Liver (tissue), 8 donors: ENCODE measurements at regions not wholly inside any gene's neighbourhood (a gene's known extent, or its start where the extent isn't known, plus 50 kb on each side); places are given as distances from the start of the nearest gene placed in this dataset.

Experiments used
- DNase-seq: peaks from one replicate; pipeline ENCODE4 v3.0.0-alpha.2; 2017; ENCODE audit warnings: low spot score
- H3K27ac ChIP-seq, 2 donors: one replicate each; pipeline ENCODE4 v1.7.0; 2013; ENCODE audit warnings: inconsistent platforms in 2 of 2, low read length in 2 of 2, control low read depth in 1 of 2, low read depth in 1 of 2, mild to moderate bottlenecking in 1 of 2
- H3K27me3 ChIP-seq, 4 donors: one replicate each; pipeline versions ENCODE4 v1.6.1 to v1.7.0; 2013; ENCODE audit warnings: low read length in 3 of 4, inconsistent platforms in 1 of 4, mild to moderate bottlenecking in 1 of 4, moderate library complexity in 1 of 4; ENCODE audit not compliant: control insufficient read depth in 4 of 4, insufficient read depth in 4 of 4
- H3K36me3 ChIP-seq, 4 donors: one replicate each; pipeline versions ENCODE4 v1.6.1 to v1.7.0; 2013; ENCODE audit warnings: low read length in 3 of 4, mild to moderate bottlenecking in 3 of 4, low read depth in 1 of 4, moderate library complexity in 1 of 4; ENCODE audit not compliant: control insufficient read depth in 4 of 4, insufficient read depth in 3 of 4
- H3K4me1 ChIP-seq, 4 donors: one replicate each; pipeline versions ENCODE4 v1.6.1 to v1.7.0; 2013; ENCODE audit warnings: low read length in 3 of 4, mild to moderate bottlenecking in 3 of 4, moderate library complexity in 1 of 4; ENCODE audit not compliant: control insufficient read depth in 4 of 4, insufficient read depth in 4 of 4
- H3K4me3 ChIP-seq, 3 donors: one replicate each; pipeline versions ENCODE4 v1.6.1 to v1.7.0; 2013; ENCODE audit warnings: low read length in 3 of 3, control low read depth in 1 of 3, low read depth in 1 of 3, mild to moderate bottlenecking in 1 of 3
- H3K9ac ChIP-seq, 2 donors: one replicate each; pipeline ENCODE4 v1.7.0; 2013; ENCODE audit warnings: low read length in 2 of 2, mild to moderate bottlenecking in 2 of 2, moderate library complexity in 2 of 2, control low read depth in 1 of 2, low read depth in 1 of 2
- H3K9me3 ChIP-seq, 4 donors: one replicate each; pipeline versions ENCODE4 v1.6.1 to v1.7.0; 2013; ENCODE audit warnings: low read length in 3 of 4; ENCODE audit not compliant: control insufficient read depth in 4 of 4
- EGR1 ChIP-seq, 2 donors: IDR thresholded peaks; 2 replicates each; pipeline ENCODE4 v1.6.1; 2016 to 2018; ENCODE audit warnings: antibody characterized with exemption in 2 of 2, low read depth in 2 of 2
- FOXA1 ChIP-seq: IDR thresholded peaks from 2 replicates; pipeline ENCODE4 v1.6.1; 2016; ENCODE audit warnings: antibody characterized with exemption
- FOXA2 ChIP-seq: IDR thresholded peaks from 2 replicates; pipeline ENCODE4 v1.6.1; 2016; ENCODE audit warnings: antibody characterized with exemption
- GABPA ChIP-seq, 2 donors: IDR thresholded peaks in 1 of 2; conservative IDR thresholded peaks in 1 of 2; 2 replicates each; pipeline ENCODE4 v1.6.1; 2016; ENCODE audit warnings: antibody characterized with exemption in 2 of 2, mild to moderate bottlenecking in 1 of 2, moderate library complexity in 1 of 2
- HNF4A ChIP-seq, 2 donors: conservative IDR thresholded peaks; 2 replicates each; pipeline ENCODE4 v1.6.1; 2016; ENCODE audit warnings: antibody characterized with exemption in 2 of 2, mild to moderate bottlenecking in 2 of 2
- HNF4G ChIP-seq: IDR thresholded peaks from 2 replicates; pipeline ENCODE4 v1.6.1; 2016; ENCODE audit warnings: antibody characterized with exemption
- JUND ChIP-seq, 2 donors: IDR thresholded peaks; 2 replicates each; pipeline ENCODE4 v1.6.1; 2016; ENCODE audit warnings: antibody characterized with exemption in 2 of 2
- NR2F2 ChIP-seq: IDR thresholded peaks from 2 replicates; pipeline ENCODE4 v1.6.1; 2016; ENCODE audit warnings: antibody characterized with exemption
- RAD21 ChIP-seq, 2 donors: IDR thresholded peaks; 2 replicates each; pipeline ENCODE4 v1.6.1; 2016; ENCODE audit warnings: antibody characterized with exemption in 2 of 2, mild to moderate bottlenecking in 2 of 2
- RXRA ChIP-seq, 2 donors: IDR thresholded peaks; 2 replicates each; pipeline ENCODE4 v1.6.1; 2017 to 2018; ENCODE audit warnings: antibody characterized with exemption in 2 of 2, mild to moderate bottlenecking in 1 of 2
- SP1 ChIP-seq: IDR thresholded peaks from 2 replicates; pipeline ENCODE4 v1.6.1; 2018; ENCODE audit warnings: antibody characterized with exemption, mild to moderate bottlenecking
- TAF1 ChIP-seq: conservative IDR thresholded peaks from 2 replicates; pipeline ENCODE4 v1.6.1; 2016; ENCODE audit warnings: antibody characterized with exemption, mild to moderate bottlenecking
- YY1 ChIP-seq: IDR thresholded peaks from 2 replicates; pipeline ENCODE4 v1.6.1; 2016; ENCODE audit warnings: antibody characterized with exemption, mild to moderate bottlenecking
- WGBS: extraction: QIAGEN DNeasy Blood & Tissue Kit; methylation state at CpG from one replicate; pipeline ENCODE4 v1.1.7; 2013; 5-methylcytosine and 5-hydroxymethylcytosine counted together
- TF ChIP-seq, protein P1 (sequence below): IDR thresholded peaks from 2 replicates; pipeline ENCODE4 v1.6.1; 2016; ENCODE audit warnings: antibody characterized with exemption
- TF ChIP-seq, protein P2 (sequence below): fragments of 150-350 bp; IDR thresholded peaks from 2 replicates; pipeline ENCODE4 v1.5.1; 2017; ENCODE audit warnings: improper control_type of control experiment, low read depth, low read length; ENCODE audit not compliant: missing input control
- TF ChIP-seq, protein P3 (sequence below): IDR thresholded peaks from 2 replicates; pipeline ENCODE4 v1.6.1; 2016; ENCODE audit warnings: antibody characterized with exemption
- TF ChIP-seq, protein P4 (sequence below): IDR thresholded peaks from 2 replicates; pipeline ENCODE4 v1.6.1; 2016; ENCODE audit warnings: antibody characterized with exemption
- TF ChIP-seq, protein P5 (sequence below): IDR thresholded peaks from 2 replicates; pipeline ENCODE4 v1.6.1; 2016; ENCODE audit warnings: antibody characterized with exemption, mild to moderate bottlenecking
- donor health status: healthy.
- donor health status: healthy.
- donor health status: healthy.
- donor health status: healthy.
- donor health status: healthy.

DNA sequence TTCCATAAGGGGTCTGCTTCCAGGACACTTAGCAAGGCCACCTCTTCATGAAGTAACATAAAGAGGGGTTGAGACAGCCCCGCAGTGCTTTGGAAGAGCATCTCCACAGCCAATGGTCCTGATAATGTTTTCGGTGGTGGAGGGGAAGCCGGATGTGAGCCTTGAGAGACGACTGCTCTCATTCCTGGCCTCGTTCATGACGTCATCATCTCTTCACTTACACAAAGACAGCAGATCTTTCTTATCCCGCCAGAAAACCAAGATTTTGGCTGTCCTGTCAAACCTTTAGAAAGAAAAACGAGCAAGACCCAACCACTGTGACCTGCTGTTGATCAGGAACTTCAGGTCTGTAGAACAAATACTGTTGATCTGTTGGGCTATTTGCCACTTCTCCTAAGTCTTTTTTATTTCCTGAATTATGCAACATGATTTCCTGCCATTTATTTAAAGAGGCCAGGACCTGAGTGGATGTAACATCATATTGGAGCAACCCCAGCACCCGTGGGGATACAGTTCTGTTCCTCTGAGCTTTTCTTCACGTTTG is 89.0 kb upstream of the IRX2 start:
- TF ChIP-seq YY1 (no peak), FOXA2 (no peak), RXRA (IDR thresholded peaks at IDR 0.05) (no peak), JUND (IDR thresholded peaks at IDR 0.05) (no peak), NR2F2 (no peak), HNF4G (no peak), SP1 (no peak), HNF4A (conservative IDR thresholded peaks at IDR 0.05) (no peak)
- TF ChIP-seq, protein P1, sequence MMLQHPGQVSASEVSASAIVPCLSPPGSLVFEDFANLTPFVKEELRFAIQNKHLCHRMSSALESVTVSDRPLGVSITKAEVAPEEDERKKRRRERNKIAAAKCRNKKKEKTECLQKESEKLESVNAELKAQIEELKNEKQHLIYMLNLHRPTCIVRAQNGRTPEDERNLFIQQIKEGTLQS: no peak
- TF ChIP-seq, protein P2, sequence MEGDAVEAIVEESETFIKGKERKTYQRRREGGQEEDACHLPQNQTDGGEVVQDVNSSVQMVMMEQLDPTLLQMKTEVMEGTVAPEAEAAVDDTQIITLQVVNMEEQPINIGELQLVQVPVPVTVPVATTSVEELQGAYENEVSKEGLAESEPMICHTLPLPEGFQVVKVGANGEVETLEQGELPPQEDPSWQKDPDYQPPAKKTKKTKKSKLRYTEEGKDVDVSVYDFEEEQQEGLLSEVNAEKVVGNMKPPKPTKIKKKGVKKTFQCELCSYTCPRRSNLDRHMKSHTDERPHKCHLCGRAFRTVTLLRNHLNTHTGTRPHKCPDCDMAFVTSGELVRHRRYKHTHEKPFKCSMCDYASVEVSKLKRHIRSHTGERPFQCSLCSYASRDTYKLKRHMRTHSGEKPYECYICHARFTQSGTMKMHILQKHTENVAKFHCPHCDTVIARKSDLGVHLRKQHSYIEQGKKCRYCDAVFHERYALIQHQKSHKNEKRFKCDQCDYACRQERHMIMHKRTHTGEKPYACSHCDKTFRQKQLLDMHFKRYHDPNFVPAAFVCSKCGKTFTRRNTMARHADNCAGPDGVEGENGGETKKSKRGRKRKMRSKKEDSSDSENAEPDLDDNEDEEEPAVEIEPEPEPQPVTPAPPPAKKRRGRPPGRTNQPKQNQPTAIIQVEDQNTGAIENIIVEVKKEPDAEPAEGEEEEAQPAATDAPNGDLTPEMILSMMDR: no peak
- TF ChIP-seq, protein P3, sequence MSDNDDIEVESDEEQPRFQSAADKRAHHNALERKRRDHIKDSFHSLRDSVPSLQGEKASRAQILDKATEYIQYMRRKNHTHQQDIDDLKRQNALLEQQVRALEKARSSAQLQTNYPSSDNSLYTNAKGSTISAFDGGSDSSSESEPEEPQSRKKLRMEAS: no peak
- Histone ChIP-seq H3K27ac (no peak overlapping the region), H3K9ac (no peak overlapping the region), H3K4me1 (no peaks in the 10 kb centered on the region), H3K36me3 (no peaks in the 10 kb centered on the region), H3K4me3 (no peak overlapping the region), H3K27me3 (no peaks in the 10 kb centered on the region), H3K9me3 (peaks cover 0 to 2% (median 0%) of the 10 kb centered on the region in 4 donors)
- WGBS: 65% methylated on average over 10 of the region's 10 CpGs
- DNase-seq: no peak

DNA sequence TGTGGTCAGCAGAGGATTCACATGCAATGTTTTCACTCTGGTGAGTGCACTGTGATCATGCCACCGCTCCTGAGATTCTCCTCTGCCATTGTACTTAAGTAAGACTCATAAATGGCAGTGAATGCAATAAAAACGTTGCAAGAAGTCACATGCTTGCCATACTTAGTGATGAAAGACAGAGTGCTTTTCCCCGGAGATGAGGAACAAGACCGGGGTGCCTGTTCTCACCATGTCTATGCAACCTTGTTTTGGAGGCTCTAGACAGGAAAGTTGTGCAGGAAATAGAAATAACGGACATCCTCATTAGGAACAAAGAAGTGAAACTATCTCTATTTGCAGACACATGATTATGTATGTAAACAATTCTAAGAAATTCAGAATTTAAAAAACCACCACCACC is 84.7 kb upstream of the IRX2 start:
- Histone ChIP-seq H3K27me3 (peaks cover 0 to 4% (median 0%) of the 10 kb centered on the region in 4 donors), H3K4me3 (no peak overlapping the region), H3K36me3 (no peaks in the 10 kb centered on the region), H3K27ac (no peak overlapping the region), H3K9ac (no peak overlapping the region), H3K4me1 (no peaks in the 10 kb centered on the region), H3K9me3 (no peaks in the 10 kb centered on the region)
- TF ChIP-seq RAD21 (IDR thresholded peaks at IDR 0.05) (no peak), NR2F2 (no peak), JUND (IDR thresholded peaks at IDR 0.05) (no peak), GABPA (IDR thresholded peaks at IDR 0.05 in 1 of 2, conservative IDR thresholded peaks at IDR 0.05 in 1 of 2) (no peak), EGR1 (IDR thresholded peaks at IDR 0.05; ENCODE audit: low read depth in 2 of 2) (no peak), RXRA (IDR thresholded peaks at IDR 0.05) (no peak), TAF1 (no peak), FOXA1 (no peak), HNF4A (conservative IDR thresholded peaks at IDR 0.05) (no peak)
- TF ChIP-seq, protein P3: no peak
- TF ChIP-seq, protein P4, sequence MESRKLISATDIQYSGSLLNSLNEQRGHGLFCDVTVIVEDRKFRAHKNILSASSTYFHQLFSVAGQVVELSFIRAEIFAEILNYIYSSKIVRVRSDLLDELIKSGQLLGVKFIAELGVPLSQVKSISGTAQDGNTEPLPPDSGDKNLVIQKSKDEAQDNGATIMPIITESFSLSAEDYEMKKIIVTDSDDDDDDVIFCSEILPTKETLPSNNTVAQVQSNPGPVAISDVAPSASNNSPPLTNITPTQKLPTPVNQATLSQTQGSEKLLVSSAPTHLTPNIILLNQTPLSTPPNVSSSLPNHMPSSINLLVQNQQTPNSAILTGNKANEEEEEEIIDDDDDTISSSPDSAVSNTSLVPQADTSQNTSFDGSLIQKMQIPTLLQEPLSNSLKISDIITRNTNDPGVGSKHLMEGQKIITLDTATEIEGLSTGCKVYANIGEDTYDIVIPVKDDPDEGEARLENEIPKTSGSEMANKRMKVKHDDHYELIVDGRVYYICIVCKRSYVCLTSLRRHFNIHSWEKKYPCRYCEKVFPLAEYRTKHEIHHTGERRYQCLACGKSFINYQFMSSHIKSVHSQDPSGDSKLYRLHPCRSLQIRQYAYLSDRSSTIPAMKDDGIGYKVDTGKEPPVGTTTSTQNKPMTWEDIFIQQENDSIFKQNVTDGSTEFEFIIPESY: no peak
- TF ChIP-seq, protein P2: no peak
- TF ChIP-seq, protein P5, sequence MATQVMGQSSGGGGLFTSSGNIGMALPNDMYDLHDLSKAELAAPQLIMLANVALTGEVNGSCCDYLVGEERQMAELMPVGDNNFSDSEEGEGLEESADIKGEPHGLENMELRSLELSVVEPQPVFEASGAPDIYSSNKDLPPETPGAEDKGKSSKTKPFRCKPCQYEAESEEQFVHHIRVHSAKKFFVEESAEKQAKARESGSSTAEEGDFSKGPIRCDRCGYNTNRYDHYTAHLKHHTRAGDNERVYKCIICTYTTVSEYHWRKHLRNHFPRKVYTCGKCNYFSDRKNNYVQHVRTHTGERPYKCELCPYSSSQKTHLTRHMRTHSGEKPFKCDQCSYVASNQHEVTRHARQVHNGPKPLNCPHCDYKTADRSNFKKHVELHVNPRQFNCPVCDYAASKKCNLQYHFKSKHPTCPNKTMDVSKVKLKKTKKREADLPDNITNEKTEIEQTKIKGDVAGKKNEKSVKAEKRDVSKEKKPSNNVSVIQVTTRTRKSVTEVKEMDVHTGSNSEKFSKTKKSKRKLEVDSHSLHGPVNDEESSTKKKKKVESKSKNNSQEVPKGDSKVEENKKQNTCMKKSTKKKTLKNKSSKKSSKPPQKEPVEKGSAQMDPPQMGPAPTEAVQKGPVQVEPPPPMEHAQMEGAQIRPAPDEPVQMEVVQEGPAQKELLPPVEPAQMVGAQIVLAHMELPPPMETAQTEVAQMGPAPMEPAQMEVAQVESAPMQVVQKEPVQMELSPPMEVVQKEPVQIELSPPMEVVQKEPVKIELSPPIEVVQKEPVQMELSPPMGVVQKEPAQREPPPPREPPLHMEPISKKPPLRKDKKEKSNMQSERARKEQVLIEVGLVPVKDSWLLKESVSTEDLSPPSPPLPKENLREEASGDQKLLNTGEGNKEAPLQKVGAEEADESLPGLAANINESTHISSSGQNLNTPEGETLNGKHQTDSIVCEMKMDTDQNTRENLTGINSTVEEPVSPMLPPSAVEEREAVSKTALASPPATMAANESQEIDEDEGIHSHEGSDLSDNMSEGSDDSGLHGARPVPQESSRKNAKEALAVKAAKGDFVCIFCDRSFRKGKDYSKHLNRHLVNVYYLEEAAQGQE: no peak
- TF ChIP-seq, protein P1: no peak
- no peak for DNase-seq
- 66% methylated on average over 5 of the region's 5 CpGs for WGBS
